COLO668 (cell line): ENCODE measurements at regions not wholly inside any gene's neighbourhood (a gene's known extent, or its start where the extent isn't known, plus 50 kb on each side); places are given as distances from the start of the nearest gene placed in this dataset.

Source experiments
- DNase-seq: peaks from one replicate; lab custom pipeline; 2025; ENCODE audit not compliant: unreplicated experiment; lab: John Stamatoyannopoulos, UW

DNA sequence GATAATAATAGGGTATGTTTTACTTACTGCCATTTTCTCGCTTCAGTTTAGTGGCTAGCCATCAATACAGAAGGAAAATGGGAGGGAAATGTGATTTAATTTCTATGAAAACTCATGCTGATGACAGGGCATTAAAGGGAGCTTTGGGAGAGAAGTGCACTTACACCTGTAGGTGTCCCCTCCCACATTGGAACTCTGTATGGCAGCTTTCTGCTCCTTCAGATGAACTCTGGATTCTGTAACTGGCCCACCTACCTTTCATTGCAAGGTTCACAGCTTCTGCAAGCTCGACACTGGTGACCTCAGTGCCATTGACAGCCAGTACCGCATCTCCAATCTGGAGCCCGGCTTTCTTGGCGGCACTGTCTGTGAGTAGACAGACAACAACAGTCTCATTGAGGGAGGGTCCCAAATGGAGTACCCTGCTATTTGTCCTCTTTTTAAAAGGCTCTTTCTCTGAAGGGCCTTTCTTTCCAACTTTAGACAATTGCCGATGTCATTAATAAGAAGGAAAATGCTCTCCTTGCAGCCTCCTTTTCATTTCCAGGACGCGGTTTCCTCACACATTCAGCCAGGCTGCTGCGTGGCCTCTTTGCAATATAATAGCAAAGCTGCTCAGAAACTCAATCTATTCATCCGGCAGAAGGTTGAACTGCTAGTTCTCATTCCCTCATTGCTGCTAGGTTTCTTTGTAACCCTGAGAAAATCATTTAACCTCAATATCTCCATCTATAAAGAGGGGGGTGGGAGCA, 63.6 kb downstream of the NUDT12 start:
- no peak for DNase-seq

DNA sequence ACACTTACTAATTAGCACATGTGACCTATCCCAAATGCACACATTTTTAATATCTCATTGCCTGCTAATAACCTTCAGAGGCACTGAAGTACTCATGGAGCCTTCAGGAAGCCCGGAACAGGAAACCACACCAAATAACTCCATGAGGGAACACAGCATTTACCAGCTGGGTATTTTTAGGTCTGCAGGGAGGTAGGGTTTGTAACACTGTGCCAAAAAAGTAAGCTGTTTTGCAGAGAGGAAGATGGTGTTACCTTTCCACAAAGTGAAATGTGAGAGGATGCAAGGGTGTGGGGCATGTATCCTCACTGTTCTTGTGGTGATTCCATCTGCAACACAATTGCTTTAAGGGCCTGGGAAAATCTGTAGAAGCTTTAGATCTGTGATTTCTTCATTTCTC, 64.4 kb downstream of the NUDT12 start:
- DNase-seq: no peak

DNA sequence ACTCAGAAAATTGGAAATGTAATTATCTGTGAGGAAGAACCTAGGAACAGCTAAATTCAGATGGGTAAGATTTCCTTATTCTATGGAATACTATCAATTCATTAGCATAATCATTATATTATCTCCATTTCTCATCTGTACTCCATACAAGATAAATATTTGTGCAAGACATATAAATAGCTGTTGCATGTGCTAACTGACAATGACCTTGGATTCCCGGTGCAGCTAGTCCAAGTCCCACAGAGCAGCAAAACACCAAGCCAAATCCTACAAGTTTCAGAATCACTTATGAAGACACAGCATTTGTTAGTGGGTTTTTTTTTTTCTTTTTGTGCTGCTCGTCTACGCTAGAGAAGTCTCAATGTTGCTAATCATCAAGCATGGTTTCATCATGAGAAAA, 64.8 kb downstream of the NUDT12 start:
- DNase-seq: no peak

DNA sequence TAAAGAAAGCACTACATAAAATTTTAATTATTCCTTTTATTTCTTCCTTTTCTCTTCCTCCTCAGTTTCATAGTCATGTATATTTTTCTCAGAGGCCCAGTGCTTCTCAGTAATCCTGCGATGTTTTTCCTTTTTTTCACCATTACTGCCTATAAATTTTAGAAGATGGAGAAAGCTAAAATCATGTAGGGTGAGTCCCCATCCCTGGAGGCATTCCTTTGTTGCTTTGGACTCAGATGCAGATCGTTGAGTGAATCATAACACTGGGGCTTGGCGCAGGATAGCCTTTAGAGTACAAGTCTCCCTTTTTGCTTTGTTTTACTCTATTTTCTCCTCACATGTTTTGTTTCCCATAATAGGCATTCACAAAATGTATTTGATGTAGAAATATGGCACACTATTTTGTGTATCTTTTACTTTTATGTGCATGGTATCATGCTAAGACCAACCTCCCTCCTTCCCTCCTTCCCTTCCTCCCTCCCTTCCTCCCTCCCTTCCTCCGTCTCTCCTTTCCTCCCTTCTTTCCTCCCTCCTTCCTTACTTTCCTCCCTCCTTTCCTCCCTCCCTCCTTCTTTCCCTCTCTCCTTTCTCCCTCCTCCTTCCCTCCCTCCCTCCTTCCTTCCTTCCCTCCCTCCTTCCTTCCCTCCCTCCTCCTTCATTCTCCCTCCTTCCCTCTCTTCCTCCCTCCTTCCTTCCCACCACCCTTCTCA, 72.4 kb downstream of the NUDT12 start:
- no peak for DNase-seq

DNA sequence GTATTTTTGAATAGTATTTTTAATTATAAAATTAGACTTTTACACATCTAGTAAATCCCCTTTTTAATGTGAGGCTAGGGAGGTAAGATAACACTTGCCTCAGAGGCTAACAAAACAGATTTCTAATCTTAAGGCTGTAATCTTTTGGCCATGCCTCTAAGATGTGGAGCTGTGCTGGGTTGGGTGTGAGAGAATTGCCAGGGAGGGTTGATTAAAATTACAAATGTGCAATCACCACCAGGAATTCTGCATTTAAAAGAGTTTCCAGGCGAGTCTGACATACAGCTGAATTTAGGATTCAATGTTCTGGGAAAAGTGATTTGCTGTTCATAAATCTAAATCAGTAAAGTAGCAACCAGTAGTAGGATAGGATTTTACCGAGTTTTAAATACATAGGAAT, 73.3 kb downstream of the NUDT12 start:
- no peak for DNase-seq

DNA sequence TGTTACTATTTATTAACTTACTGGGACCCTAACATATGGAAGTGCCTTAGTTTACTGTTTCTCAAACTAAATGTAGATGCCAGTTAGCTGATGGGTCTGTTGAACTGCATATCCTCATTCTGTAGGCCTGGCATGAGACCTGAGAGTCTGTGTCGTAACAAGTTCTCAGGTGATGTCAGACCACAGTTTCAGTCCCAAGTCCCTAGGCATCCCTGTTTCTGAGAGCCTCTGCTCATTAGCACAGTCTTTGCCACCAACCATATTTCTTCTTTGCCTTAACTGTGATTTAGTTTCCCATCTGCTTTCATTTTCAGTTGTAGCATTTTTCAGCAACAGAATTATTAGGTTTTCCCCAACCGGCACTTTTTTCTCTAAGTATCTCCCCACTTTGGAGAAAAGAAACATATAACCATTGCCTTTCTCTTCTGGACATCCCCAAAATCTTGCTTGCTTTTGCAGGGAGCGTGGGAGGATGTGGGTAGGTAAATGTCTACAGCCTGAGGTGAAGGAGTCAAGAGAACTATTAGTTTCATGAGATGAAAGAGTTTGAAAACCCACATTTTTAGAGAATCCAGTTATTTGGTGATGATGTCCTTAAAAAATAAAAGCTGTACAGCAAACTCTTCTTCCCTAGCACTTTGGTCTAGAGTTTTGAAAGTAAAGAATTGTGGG, 74.6 kb downstream of the NUDT12 start:
- DNase-seq: no peak

DNA sequence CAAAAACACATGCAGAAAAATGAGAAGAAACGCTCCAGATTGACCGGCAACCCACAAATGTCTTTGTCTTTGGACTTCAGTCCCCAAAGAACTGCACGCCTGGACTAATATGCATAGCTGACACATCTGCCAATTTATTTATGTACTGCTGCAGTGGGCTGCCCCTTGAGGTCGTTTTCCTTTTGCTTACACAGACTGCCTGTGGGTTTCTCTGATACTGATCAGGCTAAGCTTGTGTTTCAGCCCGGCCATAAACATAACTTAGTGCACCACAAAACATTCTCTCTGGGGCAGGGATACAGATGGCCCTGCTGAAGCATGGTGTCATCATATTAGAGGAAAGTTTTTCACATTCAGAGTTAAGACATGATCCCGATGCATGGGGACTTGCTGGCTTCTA, 75.4 kb downstream of the NUDT12 start:
- no peak for DNase-seq

DNA sequence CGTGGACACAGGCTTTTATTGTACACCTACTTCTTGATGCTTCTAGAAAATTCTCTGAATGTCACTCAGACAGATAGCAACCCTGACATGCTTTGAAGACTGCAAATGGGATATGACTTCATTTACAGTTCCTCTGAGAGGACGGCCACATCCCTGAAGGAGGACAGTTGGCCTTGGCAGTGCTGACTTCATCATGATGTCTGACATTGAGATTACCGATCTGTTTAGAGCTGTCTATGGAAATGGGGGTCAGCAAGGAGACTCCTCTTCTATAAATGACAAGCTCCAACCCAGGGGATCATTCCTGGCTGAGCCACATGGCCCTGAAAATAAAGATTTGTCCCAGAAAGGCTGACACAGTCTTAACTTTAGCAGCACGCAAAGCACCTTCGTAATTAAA, 75.8 kb downstream of the NUDT12 start:
- DNase-seq: no peak

DNA sequence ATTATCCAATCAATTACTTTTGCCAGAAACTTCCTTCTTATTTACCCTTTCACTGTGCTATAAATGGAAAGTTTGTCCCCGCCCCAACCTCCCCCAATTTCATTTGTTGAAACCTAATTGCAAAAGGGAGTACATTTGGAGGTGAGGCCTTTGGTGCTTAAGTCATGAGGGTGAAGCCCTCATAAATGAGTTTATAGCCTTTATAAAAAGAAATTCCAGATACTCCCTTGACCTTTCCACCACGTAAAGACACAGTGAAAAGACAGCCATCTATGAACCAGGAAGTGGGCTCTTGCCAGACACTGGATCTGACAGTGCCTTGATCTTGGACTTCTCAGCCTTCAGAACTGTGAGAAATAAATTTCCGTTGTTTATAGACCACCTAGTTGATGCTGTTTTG, 82.3 kb downstream of the NUDT12 start:
- no peak for DNase-seq

DNA sequence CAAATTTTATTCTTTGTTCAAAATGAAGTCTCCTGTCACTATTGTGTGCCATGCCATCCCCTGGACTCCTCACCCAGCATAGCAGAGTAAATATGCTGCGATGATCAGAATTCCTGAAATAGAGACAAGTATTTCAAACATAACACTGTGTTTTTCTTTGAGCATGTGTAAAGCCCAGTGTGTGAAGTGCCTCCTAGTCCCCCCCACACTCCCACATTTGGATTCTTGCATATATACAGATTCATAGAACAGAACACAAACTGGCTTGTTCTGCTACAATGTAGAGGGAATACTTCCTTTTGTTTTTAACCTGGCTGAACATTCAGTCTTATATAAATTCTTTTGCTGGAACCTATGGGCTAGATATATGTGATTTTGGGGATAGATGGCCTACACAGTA, 84.9 kb downstream of the NUDT12 start:
- DNase-seq: no peak

DNA sequence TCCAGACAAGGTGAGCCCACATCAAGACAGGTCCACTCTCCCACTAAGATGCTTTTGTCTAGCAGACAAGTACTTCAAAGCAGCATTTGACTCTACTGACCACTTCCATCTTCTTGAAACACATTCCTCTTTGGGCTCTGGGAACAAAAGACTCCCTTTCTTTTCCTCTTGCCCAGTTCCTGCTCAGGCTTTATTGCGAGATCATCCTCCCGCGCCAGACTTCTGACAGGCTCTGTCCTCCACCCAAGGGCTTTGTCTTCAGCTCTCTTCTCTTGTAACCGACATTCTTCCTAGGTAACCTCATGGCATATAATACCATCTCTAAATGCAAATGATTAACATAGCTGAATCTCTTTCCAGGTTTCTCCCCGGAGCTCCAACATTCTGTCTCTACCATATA, 85.8 kb downstream of the NUDT12 start:
- DNase-seq: no peak

DNA sequence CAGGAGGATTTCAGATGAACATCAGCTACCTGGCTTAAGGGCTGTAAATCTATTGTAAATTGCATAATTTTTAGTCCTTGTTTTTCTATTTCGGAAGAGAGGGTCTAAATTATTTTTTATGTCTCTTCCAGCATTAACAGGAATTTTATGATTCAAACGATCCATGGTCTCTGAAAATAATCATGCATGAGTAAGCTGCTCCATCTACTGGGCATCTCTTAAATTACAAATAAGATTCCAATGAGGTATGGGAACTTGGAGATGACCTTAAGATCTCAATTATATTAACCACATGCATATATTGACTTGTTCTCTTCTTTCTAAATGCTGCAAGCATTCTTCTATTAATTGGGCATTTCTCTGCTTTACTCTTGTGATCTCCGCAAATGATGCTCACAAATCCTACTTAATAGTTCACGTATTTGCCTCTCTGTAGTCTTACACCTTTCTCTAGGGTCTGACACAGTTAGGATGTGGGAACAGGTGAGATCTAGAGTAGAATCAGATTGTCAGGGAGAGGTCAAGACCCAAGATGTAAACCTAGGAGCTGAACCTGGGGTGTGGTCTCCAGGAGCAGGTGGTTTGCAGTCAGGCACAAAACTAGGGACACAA, 86.9 kb downstream of the NUDT12 start:
- no peak for DNase-seq

DNA sequence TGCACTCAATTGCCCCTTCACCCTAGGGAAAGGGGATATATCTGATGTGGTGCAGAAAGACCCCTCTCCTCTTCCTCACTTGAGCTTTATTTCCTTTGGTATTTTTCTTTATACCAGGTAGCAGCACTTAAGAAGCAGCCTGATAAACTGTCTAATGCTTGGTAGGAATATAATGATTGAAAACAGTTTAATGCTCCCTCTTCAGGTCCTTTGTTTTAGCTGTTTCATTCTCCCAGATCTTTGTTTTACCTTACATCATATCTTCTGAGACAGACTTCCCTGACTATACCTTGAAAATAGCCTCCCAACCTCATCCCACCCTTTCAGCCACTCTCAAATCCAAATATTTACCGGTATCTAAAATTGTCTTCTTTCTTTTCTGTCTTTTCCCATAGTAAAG, 87.9 kb downstream of the NUDT12 start:
- no peak for DNase-seq

DNA sequence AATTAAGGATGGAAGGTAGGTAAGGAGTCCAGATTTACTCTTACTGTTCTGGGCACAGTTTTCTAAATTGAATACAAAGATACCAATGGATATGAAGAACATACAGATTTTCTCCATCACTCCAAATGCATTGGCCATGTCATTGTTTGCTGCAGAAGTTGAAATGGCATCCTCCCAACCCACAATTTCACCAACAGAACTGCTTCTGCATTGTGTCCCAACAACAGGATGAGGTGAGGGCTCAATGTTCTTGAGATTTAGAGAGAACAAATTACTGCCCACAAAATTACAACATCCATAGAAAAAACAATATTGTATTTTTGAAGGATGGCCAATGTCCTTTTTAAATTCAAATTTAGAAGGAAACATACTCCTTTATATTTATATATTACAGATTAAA, 88.9 kb downstream of the NUDT12 start:
- no peak for DNase-seq

DNA sequence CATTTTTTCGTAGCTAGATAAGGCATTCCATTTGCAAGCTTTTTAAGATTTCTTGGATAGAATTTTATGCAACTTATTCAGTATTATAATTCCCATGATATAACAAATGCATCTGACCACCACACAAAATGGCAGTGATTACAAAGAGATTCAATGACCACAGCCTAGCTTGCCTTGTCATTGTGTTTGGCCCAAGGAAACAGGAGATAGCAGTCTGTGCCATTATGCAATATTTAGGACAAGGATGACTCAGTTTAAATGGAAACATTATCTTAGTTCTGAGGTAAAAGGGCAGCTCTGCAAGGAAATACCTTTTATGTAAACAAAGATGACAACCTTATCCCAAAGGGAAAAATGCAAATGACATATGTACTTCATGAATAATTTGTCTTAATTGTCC, 89.8 kb downstream of the NUDT12 start:
- no peak for DNase-seq

DNA sequence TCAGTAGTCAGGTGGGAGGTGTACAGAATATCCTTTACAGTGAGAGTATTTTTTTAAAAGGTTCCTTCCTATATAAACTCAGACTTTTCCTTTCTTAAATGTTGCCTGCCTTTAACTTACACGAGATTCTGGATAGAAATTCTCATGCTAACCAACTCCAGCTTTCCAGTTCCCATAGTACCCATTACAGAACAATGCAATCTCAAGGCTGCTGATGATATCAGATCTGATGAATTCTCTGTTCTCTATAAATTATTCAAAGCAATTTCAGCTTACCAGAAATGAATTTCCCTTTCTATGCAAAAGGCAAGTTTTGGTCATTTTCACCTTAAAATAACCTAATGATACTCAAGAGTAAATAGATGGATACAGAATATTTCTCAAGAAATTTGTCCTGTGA, 90.3 kb downstream of the NUDT12 start:
- no peak for DNase-seq

DNA sequence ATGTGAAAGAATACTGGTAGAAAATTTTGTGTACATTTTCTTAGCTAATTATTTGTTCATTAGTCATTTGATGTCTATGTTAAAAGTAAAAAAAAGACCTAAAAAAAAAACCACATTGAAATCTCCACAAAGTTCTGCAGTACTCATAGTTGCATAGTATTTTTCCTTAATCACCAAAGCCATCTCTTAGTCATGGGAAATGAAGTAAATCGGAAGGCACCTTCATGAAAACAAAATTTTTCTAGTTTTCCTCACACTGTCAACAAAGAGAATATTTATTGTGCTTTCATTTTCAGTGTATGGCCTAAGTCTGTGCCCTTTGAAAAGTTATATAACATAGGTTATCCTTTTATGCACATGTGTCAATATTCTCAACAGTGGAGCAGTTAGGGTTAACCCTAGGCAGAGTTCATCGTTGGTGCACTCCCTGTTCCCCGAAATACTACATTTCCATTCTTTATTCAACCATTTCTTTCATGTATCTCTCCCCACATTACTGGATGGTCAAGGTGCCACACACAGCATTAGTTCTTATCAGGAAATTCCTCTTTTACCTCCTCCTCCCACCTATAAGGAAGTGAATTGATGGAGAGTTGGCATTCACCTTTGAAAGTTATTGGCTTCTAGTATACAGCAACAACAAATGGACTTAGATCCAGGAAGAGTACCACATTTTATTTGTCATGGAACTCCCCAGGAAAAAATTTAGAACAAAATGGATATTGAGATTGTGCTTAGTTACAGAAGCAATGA, 93.1 kb downstream of the NUDT12 start:
- no peak for DNase-seq

DNA sequence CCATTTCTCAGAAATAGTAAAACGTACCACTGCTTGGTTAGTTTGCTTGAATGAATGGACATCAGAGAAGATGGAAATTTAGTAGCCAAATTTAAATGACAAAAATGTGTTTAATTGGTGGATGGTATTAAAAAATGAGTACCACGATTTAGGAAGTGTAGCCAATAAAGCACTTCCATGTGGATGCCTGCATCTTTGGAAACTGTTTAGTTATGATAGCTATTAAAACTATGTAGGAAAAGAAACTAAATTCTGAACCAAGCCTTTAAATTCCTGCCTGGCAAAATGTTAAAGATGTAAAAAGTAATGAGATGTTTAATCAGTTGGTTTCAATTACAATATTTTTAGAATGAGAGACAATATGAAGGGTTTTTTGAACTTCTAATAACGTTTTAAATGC, 94.8 kb downstream of the NUDT12 start:
- no peak for DNase-seq

DNA sequence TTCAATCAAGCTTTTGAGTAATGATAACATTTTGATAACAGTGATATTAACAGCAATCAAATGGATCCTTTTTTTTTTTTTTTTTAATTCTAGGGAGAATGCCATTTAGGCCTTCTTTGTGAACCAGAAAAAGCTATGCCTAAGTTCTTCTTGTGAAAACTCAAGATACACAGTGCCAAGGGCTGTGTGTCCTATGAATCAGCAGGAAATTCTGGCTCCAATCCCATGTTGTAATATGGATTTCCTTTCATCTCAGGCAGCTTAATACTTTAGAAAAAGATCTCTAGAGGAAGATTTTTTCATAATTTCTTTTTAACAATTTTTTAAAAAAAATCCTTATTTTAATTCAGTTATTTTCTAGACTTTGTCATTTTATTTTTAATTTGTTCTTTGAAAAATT, 96.1 kb downstream of the NUDT12 start:
- DNase-seq: no peak

DNA sequence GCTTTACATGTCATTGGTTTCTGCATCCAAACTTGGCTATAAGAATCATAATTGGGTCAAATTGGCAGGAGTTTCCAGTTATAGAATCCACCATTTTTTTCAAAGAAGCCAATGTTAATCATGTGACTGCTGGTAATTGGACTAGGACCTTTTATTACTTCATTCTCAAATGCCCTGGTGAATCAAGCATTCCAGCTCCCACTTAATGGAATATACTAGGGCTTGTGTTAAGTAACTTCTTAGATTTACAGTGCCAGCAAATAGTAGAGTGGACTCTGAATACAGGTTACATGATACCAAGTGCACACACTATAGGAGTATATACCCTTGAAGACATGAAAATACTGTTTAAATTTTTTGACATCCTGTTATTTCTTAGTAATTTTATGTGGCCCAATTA, 96.7 kb downstream of the NUDT12 start:
- DNase-seq: no peak

DNA sequence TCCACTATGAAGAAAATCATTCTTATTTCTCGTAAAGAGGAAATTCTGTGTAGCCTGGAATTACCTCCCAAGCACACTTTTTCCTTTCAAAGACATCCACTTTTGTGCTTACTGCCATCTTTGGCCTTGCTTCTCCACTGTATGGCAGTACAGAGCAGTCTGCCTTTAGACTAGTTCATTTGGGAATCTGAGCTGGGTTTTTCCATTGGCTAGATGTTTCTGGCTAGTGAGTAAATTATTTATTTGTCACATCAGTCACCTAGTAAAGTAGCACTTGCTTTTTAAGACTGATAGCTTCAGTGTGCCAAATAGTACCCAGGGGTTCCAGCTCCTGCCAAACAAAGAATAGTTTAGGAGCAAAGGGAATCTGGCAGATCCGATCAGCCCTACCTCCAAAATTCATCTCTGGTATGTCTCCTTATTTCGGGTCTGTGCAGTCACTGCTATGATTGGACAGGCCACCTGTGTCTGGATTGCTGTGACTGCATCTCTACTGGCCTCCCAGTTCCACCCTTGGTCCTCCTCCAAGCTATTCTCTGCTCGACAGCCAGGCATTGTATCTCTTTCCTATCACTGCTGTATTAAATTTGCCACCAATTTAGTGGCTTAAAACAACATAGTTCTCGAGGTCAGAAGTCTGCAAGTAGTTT, 97.6 kb downstream of the NUDT12 start:
- no peak for DNase-seq
